Thyroid gland (tissue), 4 donors: ENCODE measurements at regions not wholly inside any gene's neighbourhood (a gene's known extent, or its start where the extent isn't known, plus 50 kb on each side); places are given as distances from the start of the nearest gene placed in this dataset.

Experiments used
- DNase-seq, 2 donors: peaks; one replicate each; pipeline ENCODE4 v3.0.0-alpha.2; 2019
- H3K27ac ChIP-seq, 3 donors: fragments of 200-600 bp; sonication (generic); 1 replicate in 2 of 3; 2 replicates in 1 of 3; pipeline ENCODE4 v1.5.1; 2016 to 2019; ENCODE audit warnings: mild to moderate bottlenecking in 1 of 3, moderate library complexity in 1 of 3
- H3K27me3 ChIP-seq: fragments of 200-600 bp; sonication (generic); one replicate; pipeline ENCODE4 v1.5.1; 2019
- H3K36me3 ChIP-seq, 2 donors: fragments of 200-600 bp; sonication (generic); one replicate each; pipeline ENCODE4 v1.5.1; 2016 to 2019
- H3K4me1 ChIP-seq, 2 donors: fragments of 200-600 bp; sonication (generic); one replicate each; pipeline ENCODE4 v1.5.1; 2017 to 2019
- H3K4me3 ChIP-seq, 3 donors: fragments of 200-600 bp; sonication (generic); replicated peaks in 1 of 3; 1 replicate in 2 of 3; 2 replicates in 1 of 3; pipeline ENCODE4 v1.5.1; 2016; ENCODE audit warnings: mild to moderate bottlenecking in 1 of 3
- H3K9me3 ChIP-seq: fragments of 200-600 bp; sonication (generic); one replicate; pipeline ENCODE4 v1.5.1; 2017
- POLR2A ChIP-seq, 2 donors: fragments of 450-650 bp; IDR thresholded peaks; one replicate each; pipeline ENCODE4 v1.6.1; 2017; ENCODE audit warnings: antibody characterized with exemption in 2 of 2, mild to moderate bottlenecking in 2 of 2, moderate library complexity in 1 of 2
- WGBS, 2 donors: methylation state at CpG; one replicate each; pipeline ENCODE4 v1.1.5; 2017; 5-methylcytosine and 5-hydroxymethylcytosine counted together
- intact Hi-C: fragments of 100-400 bp; cut with DNase I; formaldehyde crosslinking; loops from one replicate; pipeline ENCODE4 v1.15.1; 2023
- TF ChIP-seq, protein P1 (sequence below), 6 experiments: fragments of 200-600 bp in 3 of 6; fragments of 450-650 bp in 3 of 6; sonication (generic) in 3 of 6; IDR thresholded peaks; one replicate each; pipeline ENCODE4 v1.5.1; 2016 to 2019; ENCODE audit warnings: antibody characterized with exemption in 6 of 6, mild to moderate bottlenecking in 2 of 6, inconsistent platforms in 1 of 6, moderate library complexity in 1 of 6

- H3K9me3 ChIP-seq, result no peaks in the 10 kb centered on the region
- no peaks in the 10 kb centered on the region for H3K4me1 ChIP-seq
- TF ChIP-seq, protein P1, sequence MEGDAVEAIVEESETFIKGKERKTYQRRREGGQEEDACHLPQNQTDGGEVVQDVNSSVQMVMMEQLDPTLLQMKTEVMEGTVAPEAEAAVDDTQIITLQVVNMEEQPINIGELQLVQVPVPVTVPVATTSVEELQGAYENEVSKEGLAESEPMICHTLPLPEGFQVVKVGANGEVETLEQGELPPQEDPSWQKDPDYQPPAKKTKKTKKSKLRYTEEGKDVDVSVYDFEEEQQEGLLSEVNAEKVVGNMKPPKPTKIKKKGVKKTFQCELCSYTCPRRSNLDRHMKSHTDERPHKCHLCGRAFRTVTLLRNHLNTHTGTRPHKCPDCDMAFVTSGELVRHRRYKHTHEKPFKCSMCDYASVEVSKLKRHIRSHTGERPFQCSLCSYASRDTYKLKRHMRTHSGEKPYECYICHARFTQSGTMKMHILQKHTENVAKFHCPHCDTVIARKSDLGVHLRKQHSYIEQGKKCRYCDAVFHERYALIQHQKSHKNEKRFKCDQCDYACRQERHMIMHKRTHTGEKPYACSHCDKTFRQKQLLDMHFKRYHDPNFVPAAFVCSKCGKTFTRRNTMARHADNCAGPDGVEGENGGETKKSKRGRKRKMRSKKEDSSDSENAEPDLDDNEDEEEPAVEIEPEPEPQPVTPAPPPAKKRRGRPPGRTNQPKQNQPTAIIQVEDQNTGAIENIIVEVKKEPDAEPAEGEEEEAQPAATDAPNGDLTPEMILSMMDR (IDR thresholded peaks at IDR 0.05), result no peak
- TF ChIP-seq POLR2A (IDR thresholded peaks at IDR 0.05), result no peak
- intact Hi-C loops, result no loop called here
- H3K27ac ChIP-seq, result no peak overlapping the region
- WGBS, 2 donors, result 86 to 91% methylated on average over 6 of the region's 6 CpGs
- H3K4me3 ChIP-seq, result no peak overlapping the region
- no peaks in the 10 kb centered on the region for H3K36me3 ChIP-seq
- H3K27me3 ChIP-seq, result no peaks in the 10 kb centered on the region
- no peak for DNase-seq
Measured at GRCh38 chr11:92423115-92424034, 198.8 kb downstream of the FAT3 start.

GRCh38 chr11:92424281-92424680 lies 199.7 kb downstream of the FAT3 start:
- H3K27ac ChIP-seq, result no peak overlapping the region
- no peaks in the 10 kb centered on the region for H3K36me3 ChIP-seq
- no peak overlapping the region for H3K4me3 ChIP-seq
- TF ChIP-seq POLR2A (IDR thresholded peaks at IDR 0.05), result no peak
- TF ChIP-seq, protein P1 (IDR thresholded peaks at IDR 0.05), result no peak
- intact Hi-C loops, result no loop called here
- no peaks in the 10 kb centered on the region for H3K27me3 ChIP-seq
- no peaks in the 10 kb centered on the region for H3K9me3 ChIP-seq
- no peaks in the 10 kb centered on the region for H3K4me1 ChIP-seq
- no peak for DNase-seq

DNA sequence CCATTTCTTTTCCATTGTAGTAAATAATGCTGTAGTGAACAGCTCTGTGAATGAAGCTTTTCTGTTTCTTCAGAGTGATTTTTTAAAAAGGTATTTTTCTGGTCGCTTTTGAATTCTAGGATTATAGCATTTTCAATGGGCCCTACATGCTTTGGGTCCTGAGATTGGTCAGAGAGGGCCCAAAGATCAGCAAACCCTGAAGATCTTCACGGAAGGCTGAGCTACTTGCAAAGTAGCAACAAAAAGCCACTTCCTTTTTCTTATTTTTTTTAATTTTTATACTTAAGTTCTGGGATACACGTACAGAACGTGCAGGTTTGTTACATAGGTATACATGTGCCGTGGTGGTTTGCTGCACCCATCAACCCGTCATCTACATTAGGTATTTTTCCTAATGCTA lies 200.5 kb downstream of the FAT3 start:
- TF ChIP-seq, protein P1 (IDR thresholded peaks at IDR 0.05), result no peak
- no peak for TF ChIP-seq POLR2A (IDR thresholded peaks at IDR 0.05)
- Histone ChIP-seq H3K9me3 (no peaks in the 10 kb centered on the region), H3K27ac (no peak overlapping the region), H3K36me3 (no peaks in the 10 kb centered on the region), H3K27me3 (no peaks in the 10 kb centered on the region), H3K4me1 (no peaks in the 10 kb centered on the region), H3K4me3 (no peak overlapping the region)
- 74% methylated on average over 6 of the region's 6 CpGs for WGBS, 2 donors
- no peak for DNase-seq
- intact Hi-C loops, result no loop called here

- no peak for DNase-seq
- H3K27me3 ChIP-seq, result no peaks in the 10 kb centered on the region
- no peaks in the 10 kb centered on the region for H3K9me3 ChIP-seq
- WGBS, 2 donors, result 56 to 60% methylated on average over 2 to 4 of the region's 4 CpGs
- no peaks in the 10 kb centered on the region for H3K4me1 ChIP-seq
- intact Hi-C loops, result no loop called here
- H3K36me3 ChIP-seq, result no peaks in the 10 kb centered on the region
- H3K27ac ChIP-seq, result no peak overlapping the region
- TF ChIP-seq POLR2A (IDR thresholded peaks at IDR 0.05), result no peak
- TF ChIP-seq, protein P1 (IDR thresholded peaks at IDR 0.05), result no peak
- no peak overlapping the region for H3K4me3 ChIP-seq
Measured at GRCh38 chr11:92432515-92432914, 207.9 kb downstream of the FAT3 start.
